ENCODE measurements at regions not wholly inside any gene's neighbourhood (a gene's known extent, or its start where the extent isn't known, plus 50 kb on each side); places are given as distances from the start of the nearest gene placed in this dataset.

- FAIRE-seq (no peak), DNase-seq (ENCODE audit: low read depth, low spot score) (no peak)
- H2AFZ ChIP-seq (ENCODE audit: low read depth, low read length), result no peak overlapping the region
- no peak overlapping the region for H3K27ac ChIP-seq (ENCODE audit: insufficient read depth, low read depth, low read length)
- ChIA-PET POLR2A (no interaction called here), CTCF (no interaction called here)
- H4K20me1 ChIP-seq (replicated peaks; ENCODE audit: control insufficient read depth, extremely low read depth, insufficient read depth, low read length), result no peaks in the 10 kb centered on the region
- TF ChIP-seq JUN (IDR thresholded peaks at IDR 0.05; ENCODE audit: borderline replicate concordance, insufficient read depth, insufficient read length, low read depth) (no peak), GATA2 (IDR thresholded peaks at IDR 0.05; ENCODE audit: insufficient read depth, insufficient read length, low read depth, low read length) (no peak), FOS (IDR thresholded peaks at IDR 0.05; ENCODE audit: borderline replicate concordance, insufficient read depth, low read length) (no peak), EZH2 (IDR thresholded peaks at IDR 0.05; ENCODE audit: borderline replicate concordance, low read depth, low read length, severe bottlenecking) (no peak), MAX (IDR thresholded peaks at IDR 0.05; ENCODE audit: insufficient read depth, insufficient read length) (no peak), MYC (IDR thresholded peaks at IDR 0.05; ENCODE audit: low read depth, low read length) (no peak), POLR2AphosphoS5 (IDR thresholded peaks at IDR 0.05; ENCODE audit: insufficient read depth, low read depth, low read length) (no peak), CTCF (IDR thresholded peaks at IDR 0.05; ENCODE audit: extremely low read depth in 1 of 2, insufficient read depth in 1 of 2, low read depth in 1 of 2, low read length in 2 of 2) (no peak), POLR2A (IDR thresholded peaks at IDR 0.05; ENCODE audit: low read depth, low read length) (no peak)
- BruUV-seq (replicated peaks), result no TSS peak
- H3K4me1 ChIP-seq (ENCODE audit: control insufficient read depth, extremely low read depth, insufficient read depth, low read length), result peaks cover 6% of the 10 kb centered on the region
- dilution Hi-C loops (cut with MboI; ENCODE audit: extremely low pct_ligation_motif_present, low sequenced_read_pairs), result no loop called here
- H3K9me1 ChIP-seq (replicated peaks; ENCODE audit: control insufficient read depth, extremely low read depth, insufficient read depth, low read length), result no peaks in the 10 kb centered on the region
- no peak overlapping the region for H3K4me3 ChIP-seq (replicated peaks in 1 of 3; ENCODE audit: insufficient read depth in 1 of 3, low read depth in 1 of 3, low read length in 3 of 3)
- H3K9me3 ChIP-seq (replicated peaks; ENCODE audit: control insufficient read depth, insufficient read depth, low read length), result no peaks in the 10 kb centered on the region
- intact Hi-C loops (cut with micrococcal nuclease), result no loop called here
- H3K36me3 ChIP-seq (ENCODE audit: control insufficient read depth in 2 of 2, extremely low read depth in 1 of 2, insufficient read depth in 2 of 2, low read length in 2 of 2), result no peaks in the 10 kb centered on the region
- no peak overlapping the region for H3K9ac ChIP-seq (replicated peaks; ENCODE audit: extremely low read depth, insufficient read depth, low read length)
- H3K79me2 ChIP-seq (ENCODE audit: control insufficient read depth, insufficient read depth, low read length), result no peaks in the 10 kb centered on the region
- H3K27me3 ChIP-seq (ENCODE audit: control insufficient read depth in 2 of 2, insufficient read depth in 2 of 2, low read length in 2 of 2), result no peaks in the 10 kb centered on the region
- no peak overlapping the region for H3K4me2 ChIP-seq (ENCODE audit: insufficient read depth, low read length)
These were observed 73.7 kb upstream of the MB21D2 start for GRCh38 chr3:192991356-192991755.
